ENCODE measurements at regions not wholly inside any gene's neighbourhood (a gene's known extent, or its start where the extent isn't known, plus 50 kb on each side); places are given as distances from the start of the nearest gene placed in this dataset.
A peak's percentile ranks its signal among the peaks of the same experiment; 100 is the strongest.
"Not testable (repeated sequence)": the region's sequence is repeated elsewhere in the genome, so short reads cannot be mapped to it uniquely, and the experiment has no call there.

GRCh38 chr4:11895766-11896165 is 467.1 kb upstream of the HS3ST1 start:
- DNase-seq = no peak

GRCh38 chr4:11894977-11895376 is 466.3 kb upstream of the HS3ST1 start:
- no peak for DNase-seq

- DNase-seq = no peak
These were observed 465.5 kb upstream of the HS3ST1 start for GRCh38 chr4:11894221-11894620.

GRCh38 chr4:11889099-11889498 is 460.4 kb upstream of the HS3ST1 start:
- no peak for DNase-seq

- DNase-seq = no peak
These were observed 453.3 kb upstream of the HS3ST1 start for GRCh38 chr4:11881947-11882346.

GRCh38 chr4:11881364-11881763 is 452.7 kb upstream of the HS3ST1 start:
- DNase-seq = no peak

- DNase-seq = no peak
These were observed 449.5 kb upstream of the HS3ST1 start for GRCh38 chr4:11878241-11878640.

GRCh38 chr4:11876104-11876503 is 447.4 kb upstream of the HS3ST1 start:
- DNase-seq = no peak

- no peak for DNase-seq
These were observed 440.6 kb upstream of the HS3ST1 start for GRCh38 chr4:11869191-11869870.

GRCh38 chr4:11866391-11866790 is 437.7 kb upstream of the HS3ST1 start:
- DNase-seq = peak; percentile 25

- peak; percentile 75 for DNase-seq
These were observed 432.3 kb upstream of the HS3ST1 start for GRCh38 chr4:11860996-11861395.

- DNase-seq = no peak
These were observed 429.2 kb upstream of the HS3ST1 start for GRCh38 chr4:11857881-11858280.

GRCh38 chr4:11847167-11847566 is 418.5 kb upstream of the HS3ST1 start:
- DNase-seq = peak; percentile 89

GRCh38 chr4:11843927-11844326 is 415.2 kb upstream of the HS3ST1 start:
- peak; percentile 60 for DNase-seq

GRCh38 chr4:11843340-11843739 is 414.6 kb upstream of the HS3ST1 start:
- peak; percentile 71 for DNase-seq

GRCh38 chr4:11842620-11843263 is 414.0 kb upstream of the HS3ST1 start:
- DNase-seq = peak; percentile 14

GRCh38 chr4:11839889-11840288 is 411.2 kb upstream of the HS3ST1 start:
- DNase-seq = no peak

GRCh38 chr4:11831739-11832138 is 403.0 kb upstream of the HS3ST1 start:
- DNase-seq = no peak

- DNase-seq = peak; percentile 77
These were observed 395.9 kb upstream of the HS3ST1 start for GRCh38 chr4:11824566-11824965.

- no peak for DNase-seq
These were observed 393.2 kb upstream of the HS3ST1 start for GRCh38 chr4:11821772-11822430.

- DNase-seq = no peak
These were observed 388.4 kb upstream of the HS3ST1 start for GRCh38 chr4:11817088-11817487.

- DNase-seq = peak; percentile 9
These were observed 386.1 kb upstream of the HS3ST1 start for GRCh38 chr4:11814758-11815157.

- no peak for DNase-seq
These were observed 385.3 kb upstream of the HS3ST1 start for GRCh38 chr4:11813951-11814446.

- DNase-seq = not testable (repeated sequence)
These were observed 382.8 kb upstream of the HS3ST1 start for GRCh38 chr4:11811521-11811920.
